ENCODE measurements at regions not wholly inside any gene's neighbourhood (a gene's known extent, or its start where the extent isn't known, plus 50 kb on each side); places are given as distances from the start of the nearest gene placed in this dataset.

- no peak for TF ChIP-seq POLR2A (IDR thresholded peaks at IDR 0.05; ENCODE audit: low read length)
- no peak for TF ChIP-seq GATA1 (IDR thresholded peaks at IDR 0.05; ENCODE audit: low read depth, low read length)
Measured at GRCh38 chr2:236674646-236675045, 105.0 kb downstream of the ACKR3 start.

All from erythroblast (primary cell).